8988T (cell line): ENCODE measurements at regions not wholly inside any gene's neighbourhood (a gene's known extent, or its start where the extent isn't known, plus 50 kb on each side); places are given as distances from the start of the nearest gene placed in this dataset.
"Not testable (repeated sequence)": the region's sequence is repeated elsewhere in the genome, so short reads cannot be mapped to it uniquely, and the experiment has no call there.

Experiments used
- DNase-seq: peaks from one replicate; pipeline ENCODE4 v3.0.0; 2011

DNA sequence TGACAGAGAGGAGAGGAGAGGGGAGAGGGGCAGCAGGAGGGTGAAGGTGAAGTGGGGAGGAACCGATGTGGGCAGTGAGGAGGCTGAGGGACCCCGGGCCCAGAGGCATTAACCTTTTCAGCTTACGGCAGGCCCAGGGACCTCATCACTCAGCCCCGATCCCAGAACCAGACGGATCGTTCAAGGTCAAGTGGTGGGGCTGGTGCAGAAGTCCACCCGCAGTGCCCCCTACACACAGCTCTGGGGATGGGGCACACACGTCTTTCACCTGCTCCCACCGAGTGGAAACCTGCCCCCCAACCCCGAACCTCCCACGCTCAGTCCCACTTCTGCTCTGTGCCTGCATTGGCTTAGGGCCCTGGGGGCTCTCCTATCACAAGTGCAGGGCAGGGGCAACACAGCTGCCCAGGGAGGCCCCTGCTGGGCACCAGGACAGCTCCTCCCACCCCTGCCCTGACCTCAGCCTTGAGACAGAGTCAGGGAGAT is 81.9 kb upstream of the GOLGA6L4 start:
- not testable (repeated sequence) for DNase-seq

DNA sequence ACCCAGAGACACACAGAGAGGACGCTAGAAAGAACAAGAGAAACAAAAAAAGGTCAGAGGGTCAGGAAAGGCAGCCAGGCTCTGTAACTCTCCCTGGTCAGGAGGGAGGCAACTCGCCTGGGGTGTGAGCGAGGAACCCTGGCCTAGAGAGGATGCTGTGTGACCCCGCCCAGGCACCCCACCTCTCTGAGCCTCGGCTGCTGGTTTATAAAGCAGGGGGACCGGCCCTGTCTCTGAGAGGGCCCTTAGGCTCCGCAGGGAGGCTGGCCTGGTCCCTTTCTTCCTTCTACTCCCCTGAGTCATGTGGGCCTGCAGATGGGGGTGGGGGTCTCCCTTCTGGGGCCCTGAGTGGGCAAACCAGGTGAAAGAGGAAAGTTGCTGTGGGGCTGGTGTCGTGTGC is 81.3 kb upstream of the GOLGA6L4 start:
- not testable (repeated sequence) for DNase-seq

DNA sequence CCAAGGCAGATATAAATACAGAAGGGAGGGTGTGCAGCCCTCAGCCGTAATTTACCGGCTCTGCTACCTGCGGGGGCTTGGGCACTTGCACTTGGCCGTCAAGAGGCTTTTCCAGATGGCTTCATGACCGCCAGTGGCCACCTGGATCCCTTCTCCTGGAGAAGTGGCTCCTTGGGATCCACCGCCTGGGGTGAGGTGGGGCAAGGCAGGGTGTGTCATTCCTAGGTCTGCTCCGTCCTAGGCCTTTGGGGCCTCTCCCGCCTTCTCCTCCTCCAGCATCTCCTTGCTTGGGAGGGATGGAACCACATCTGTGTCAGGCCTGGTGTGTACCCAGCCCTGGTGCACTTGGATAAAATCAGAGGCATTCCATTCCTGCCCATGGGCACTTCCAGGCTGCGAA is 80.8 kb upstream of the GOLGA6L4 start:
- DNase-seq: not testable (repeated sequence)

DNA sequence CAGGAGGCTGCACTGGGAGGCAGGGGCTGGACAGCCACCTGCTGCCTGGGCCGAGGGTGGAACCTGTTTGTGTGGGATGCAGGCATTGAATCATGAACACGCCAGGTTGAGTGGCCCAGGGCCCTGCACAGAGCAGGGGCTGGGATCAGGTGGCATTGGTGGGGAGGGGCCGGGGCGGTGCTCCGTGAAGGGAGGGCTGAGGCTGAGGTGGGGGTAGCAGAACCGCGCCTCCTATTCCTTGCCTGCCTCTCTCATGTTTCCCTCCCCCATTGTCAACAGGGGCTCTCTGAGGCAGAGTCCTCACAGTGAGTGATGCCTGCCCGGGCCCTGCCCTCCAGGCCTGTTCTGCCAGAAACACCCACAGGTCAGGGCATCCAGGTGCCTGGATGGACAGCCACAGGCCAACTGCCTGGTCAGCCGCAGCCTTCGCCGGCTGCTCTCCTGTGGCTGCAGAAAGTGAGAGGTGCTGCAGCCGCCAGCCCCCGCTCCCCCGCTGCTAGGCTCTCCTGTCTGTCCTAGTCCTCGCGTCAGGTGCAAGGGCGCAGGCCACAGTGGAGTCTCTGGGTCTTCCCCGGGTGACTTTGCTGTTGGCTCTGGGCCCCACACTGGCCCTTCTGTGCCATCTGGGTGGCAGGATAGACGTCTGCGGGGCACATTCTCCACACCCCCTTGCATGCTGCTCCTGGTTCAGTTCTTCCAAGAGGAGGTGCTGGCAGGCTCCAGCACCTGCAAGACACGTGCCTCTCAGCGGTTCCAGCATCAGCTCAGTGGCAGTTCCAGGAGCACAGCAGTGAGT is 79.6 kb upstream of the GOLGA6L4 start:
- not testable (repeated sequence) for DNase-seq

DNA sequence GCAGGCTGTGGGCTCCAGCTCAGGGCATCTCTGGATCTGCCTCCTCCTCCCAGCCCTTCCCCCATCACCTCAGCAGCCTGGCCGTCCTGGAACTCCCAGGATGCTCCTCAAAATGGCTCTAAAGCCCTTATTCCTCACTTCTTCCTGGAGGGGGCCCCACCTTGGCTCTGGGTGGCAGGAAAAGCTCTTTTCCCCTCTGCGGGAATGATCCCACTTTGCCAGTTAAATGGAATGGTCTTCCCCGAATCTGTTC is 79.1 kb upstream of the GOLGA6L4 start:
- DNase-seq: not testable (repeated sequence)

DNA sequence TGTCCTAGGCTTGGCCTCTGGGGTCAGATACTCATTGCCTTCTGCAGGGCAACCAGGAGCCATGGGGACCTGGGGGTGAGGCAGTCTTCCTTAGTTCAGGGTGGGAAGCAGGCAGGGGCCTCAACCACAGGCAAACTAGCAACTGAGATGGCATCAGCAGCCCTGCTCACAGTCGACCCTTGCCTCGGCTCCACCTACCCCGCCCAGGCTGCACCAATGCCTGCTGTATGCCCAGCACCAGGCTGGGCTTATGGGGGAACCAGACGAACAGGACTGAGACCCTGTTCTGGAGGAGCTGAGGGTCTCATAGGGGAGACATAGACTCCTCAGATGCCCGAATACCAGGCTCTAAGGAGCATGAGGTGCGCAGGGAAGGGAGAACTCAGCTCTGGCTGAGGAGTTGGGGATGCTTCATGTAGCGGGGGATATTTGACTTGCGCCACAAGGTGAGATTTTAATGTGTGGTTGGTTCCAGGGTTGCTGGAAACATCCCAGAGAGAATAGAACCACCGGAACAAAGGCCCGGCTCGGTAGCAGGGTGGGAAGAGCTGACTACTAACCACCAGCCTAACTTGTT is 78.4 kb upstream of the GOLGA6L4 start:
- not testable (repeated sequence) for DNase-seq

DNA sequence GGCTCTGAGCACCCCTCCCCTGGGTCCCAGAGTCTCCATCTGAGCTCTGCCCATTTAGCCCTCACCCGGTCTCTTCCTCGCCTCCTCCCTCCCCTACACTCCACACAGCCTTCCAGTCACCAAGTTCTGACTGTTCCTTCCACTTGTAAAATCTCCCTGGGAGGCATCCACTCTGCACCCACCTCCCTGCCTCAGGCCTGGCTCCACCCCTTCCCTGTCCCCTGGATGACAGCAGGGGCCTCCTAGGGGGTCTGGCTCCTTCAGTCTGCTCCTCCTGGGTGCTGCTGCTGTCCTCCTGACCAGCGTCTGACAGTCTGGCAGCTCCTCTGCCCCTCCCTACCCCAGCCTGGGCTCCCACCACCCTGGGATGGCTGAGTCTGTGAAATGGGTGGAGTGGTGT is 77.7 kb upstream of the GOLGA6L4 start:
- not testable (repeated sequence) for DNase-seq

DNA sequence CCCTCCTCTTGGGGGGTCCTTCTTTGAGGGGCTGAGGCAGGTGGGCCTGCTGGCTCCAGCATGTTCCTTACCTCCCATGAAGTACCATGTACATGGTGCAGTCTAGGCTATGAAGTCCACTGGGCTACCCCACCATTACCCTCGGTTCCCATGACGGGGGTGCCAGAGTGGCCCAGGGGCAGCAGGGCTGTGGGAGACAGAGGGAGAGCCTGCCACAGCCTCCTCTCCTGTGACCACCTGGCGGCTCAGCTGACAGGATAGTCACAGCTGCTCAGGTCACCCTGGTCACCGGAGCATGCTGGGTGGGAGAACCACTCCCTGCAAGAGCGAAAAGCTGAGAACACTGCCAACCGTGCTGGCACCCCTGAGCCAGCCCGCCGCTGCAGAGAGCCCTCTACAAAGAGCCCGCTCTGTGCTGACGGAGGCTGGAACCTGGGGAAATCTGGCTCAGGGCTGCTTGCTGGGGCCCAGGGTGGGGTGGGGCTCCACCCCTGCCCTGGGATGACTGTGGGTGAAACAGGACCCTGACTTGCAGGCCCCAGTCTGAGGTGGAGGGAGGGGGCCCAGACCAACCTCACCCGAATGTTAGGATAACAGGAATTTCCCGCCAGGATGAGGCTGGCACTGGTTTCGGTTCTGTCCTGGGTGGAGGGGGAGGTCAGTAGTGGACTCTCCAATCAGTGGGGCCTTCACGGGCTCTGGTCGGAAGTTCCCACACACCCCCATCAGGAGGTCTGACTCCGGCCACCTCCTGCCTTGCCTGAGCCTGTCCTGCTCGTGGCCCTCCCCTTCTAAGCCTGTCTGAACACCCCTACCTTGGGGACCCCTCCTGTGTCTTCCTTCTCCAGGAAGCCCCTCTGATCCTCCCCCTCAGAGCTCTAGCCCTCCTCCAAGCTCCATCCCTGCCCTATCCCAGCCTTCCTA is 76.0 kb upstream of the GOLGA6L4 start:
- DNase-seq: not testable (repeated sequence)

DNA sequence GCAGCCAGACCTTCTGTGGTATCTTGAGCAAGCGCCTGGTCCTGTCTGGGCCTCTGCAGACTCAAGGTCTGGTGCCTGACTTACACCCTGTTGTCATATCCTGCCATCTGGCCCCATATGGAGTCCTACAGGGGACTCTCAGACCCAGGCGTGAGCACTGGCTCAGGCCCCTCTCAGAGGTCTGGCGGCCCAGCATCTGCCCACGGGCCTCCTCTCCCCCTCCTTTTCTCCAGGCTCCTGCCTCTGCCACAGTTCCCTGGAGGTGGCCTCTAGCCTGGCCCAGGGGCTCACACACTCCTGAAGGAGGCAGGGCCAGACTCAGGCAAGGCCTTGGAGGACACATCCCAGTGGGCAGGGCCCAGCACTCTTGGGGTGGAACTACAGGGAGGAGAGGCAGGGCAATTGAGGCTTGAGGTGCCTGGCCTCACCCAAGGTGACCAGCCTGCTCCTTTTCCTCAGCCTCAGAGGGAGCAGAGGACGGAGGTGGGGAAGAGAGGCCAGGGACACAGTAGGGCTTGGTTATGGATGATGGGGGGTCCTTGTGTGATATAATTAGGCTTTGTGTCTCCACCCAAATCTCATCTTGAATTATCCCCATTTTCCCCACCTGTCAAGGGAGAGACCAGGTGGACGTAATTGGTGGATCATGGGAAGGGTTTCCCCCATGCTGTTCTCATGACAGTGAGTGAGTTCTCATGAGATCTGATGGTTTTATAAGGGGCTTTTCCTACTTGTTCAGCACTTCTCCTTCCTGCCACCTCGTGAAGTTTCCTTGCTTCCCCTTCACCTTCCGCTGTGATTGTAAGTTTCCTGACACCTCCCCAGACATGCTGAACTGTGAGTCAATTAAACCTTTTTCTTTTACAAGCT is 70.9 kb upstream of the GOLGA6L4 start:
- DNase-seq: not testable (repeated sequence)

DNA sequence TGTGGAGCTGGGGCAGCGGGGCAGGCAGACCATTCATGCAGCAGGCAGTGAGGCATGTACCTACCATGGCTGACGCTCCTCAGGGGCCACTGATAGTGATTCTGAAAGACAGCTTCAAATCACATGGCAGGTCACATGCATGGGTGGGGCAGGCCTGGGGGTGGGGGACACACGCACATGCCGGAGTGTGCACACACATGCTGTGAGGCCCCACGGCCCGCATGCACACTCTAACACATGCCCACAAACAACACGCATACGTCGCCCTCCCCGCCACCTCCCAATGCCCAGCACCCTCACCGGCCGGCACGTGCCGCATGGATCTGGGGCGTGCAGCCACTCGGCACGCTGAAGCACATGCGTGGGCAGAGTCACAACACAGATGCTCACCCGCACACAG is 65.5 kb upstream of the GOLGA6L4 start:
- not testable (repeated sequence) for DNase-seq

DNA sequence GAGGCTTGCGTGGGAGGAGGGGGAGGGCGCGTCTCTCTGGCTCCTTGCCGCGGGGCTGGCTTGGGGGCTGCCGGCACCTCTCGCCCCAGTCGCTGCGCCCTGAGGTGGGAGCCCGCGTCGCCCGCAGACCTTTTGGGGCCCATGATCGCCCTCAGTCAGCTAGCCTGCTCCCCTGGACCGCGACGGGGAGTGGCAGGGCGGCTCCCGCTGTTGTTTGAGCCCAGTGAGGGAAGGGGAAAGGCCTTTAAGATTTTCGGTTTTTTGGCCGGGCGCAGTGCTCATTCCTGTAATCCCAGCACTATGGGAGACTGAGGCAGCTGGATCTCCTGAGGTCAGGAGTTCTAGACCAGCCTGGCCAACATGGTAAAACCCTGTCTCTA is 62.4 kb upstream of the GOLGA6L4 start:
- not testable (repeated sequence) for DNase-seq
